KMS-11 (cell line): ENCODE measurements at regions not wholly inside any gene's neighbourhood (a gene's known extent, or its start where the extent isn't known, plus 50 kb on each side); places are given as distances from the start of the nearest gene placed in this dataset.
"Not testable (repeated sequence)": the region's sequence is repeated elsewhere in the genome, so short reads cannot be mapped to it uniquely, and the experiment has no call there.

Experiments used
- H2AFZ ChIP-seq: fragments of 200-600 bp; sonication (generic); 2 replicates; pipeline ENCODE4 v1.6.1; 2016; ENCODE audit warnings: antibody characterized with exemption, mixed run types, low read depth
- H3K27ac ChIP-seq: fragments of 200-600 bp; sonication (generic); 2 replicates; pipeline ENCODE4 v1.6.1; 2016; ENCODE audit warnings: mild to moderate bottlenecking, mixed run types
- H3K27me3 ChIP-seq: fragments of 200-600 bp; sonication (generic); 2 replicates; pipeline ENCODE4 v1.6.1; 2017; ENCODE audit warnings: mild to moderate bottlenecking, low read depth, mixed run types, moderate library complexity; ENCODE audit not compliant: insufficient read depth
- H3K36me3 ChIP-seq: fragments of 200-600 bp; sonication (generic); 2 replicates; pipeline ENCODE4 v1.6.1; 2017; ENCODE audit warnings: mild to moderate bottlenecking, mixed run types; ENCODE audit not compliant: insufficient read depth
- H3K4me1 ChIP-seq: fragments of 200-600 bp; sonication (generic); 2 replicates; pipeline ENCODE4 v1.6.1; 2016; ENCODE audit warnings: mild to moderate bottlenecking, low read depth, mixed run types; ENCODE audit not compliant: poor library complexity, severe bottlenecking
- H3K4me2 ChIP-seq: fragments of 200-600 bp; sonication (generic); 2 replicates; pipeline ENCODE4 v1.7.0; 2016; ENCODE audit warnings: mild to moderate bottlenecking, mixed run types
- H3K4me3 ChIP-seq: fragments of 200-600 bp; sonication (generic); IDR thresholded peaks from 2 replicates; pipeline ENCODE4 v1.6.1; 2017; ENCODE audit warnings: low read depth, low read length, mixed read lengths; ENCODE audit not compliant: insufficient read depth
- H3K79me2 ChIP-seq: fragments of 200-600 bp; sonication (generic); 2 replicates; pipeline ENCODE4 v1.6.1; 2016; ENCODE audit warnings: low read depth, mixed run types; ENCODE audit not compliant: insufficient read depth
- H3K9ac ChIP-seq: fragments of 200-600 bp; sonication (generic); 2 replicates; pipeline ENCODE4 v1.6.1; 2016; ENCODE audit warnings: mild to moderate bottlenecking, mixed run types
- H4K20me1 ChIP-seq: fragments of 200-600 bp; sonication (generic); 2 replicates; pipeline ENCODE4 v1.6.1; 2016; ENCODE audit warnings: mild to moderate bottlenecking, mixed run types; ENCODE audit not compliant: insufficient read depth
- CTCF ChIP-seq: fragments of 200-600 bp; sonication (generic); conservative IDR thresholded peaks from 2 replicates; pipeline ENCODE4 v1.6.1; 2017; ENCODE audit warnings: low read depth, mild to moderate bottlenecking, antibody characterized with exemption, low read length, moderate library complexity, mixed read lengths

GRCh38 chr15:20286559-20286958 lies 255.0 kb downstream of the GOLGA6L6 start:
- not testable (repeated sequence) for H3K4me2 ChIP-seq, H3K36me3 ChIP-seq, H3K4me3 ChIP-seq, H3K79me2 ChIP-seq, H3K9ac ChIP-seq, H3K27me3 ChIP-seq, H3K4me1 ChIP-seq, H2AFZ ChIP-seq, H3K27ac ChIP-seq, H4K20me1 ChIP-seq

DNA sequence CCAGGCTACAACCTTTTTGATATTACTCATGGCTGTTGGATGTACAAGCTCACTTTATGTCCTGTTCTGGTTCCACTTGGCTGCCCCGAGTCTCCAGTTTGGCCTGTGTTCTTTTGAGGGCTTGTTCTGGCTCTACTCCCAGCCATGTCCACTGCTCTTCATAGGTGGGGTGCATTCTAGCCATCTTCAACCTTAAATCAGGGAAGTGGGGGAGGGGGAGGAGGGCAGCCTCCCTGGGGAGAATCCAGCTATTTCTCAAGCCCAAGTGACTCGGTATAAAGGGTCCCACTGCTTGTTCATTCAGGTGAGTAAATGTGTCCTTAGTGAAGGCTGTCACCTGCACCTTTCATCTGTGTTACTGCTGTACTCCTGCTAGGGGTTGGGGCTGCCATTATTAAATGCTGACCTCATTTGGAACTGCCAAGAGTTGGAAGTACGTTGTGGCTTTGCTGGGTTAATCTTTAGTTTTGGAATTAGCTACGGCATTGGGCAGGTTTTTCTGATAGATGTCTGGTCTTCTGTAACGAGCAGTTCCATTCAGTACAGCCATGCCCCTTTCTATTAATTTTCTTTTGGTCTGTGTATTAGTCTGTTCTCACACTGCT lies 255.8 kb downstream of the GOLGA6L6 start:
- not testable (repeated sequence) for H3K79me2 ChIP-seq, H3K4me3 ChIP-seq, H2AFZ ChIP-seq, H4K20me1 ChIP-seq, H3K4me1 ChIP-seq, H3K4me2 ChIP-seq, H3K27ac ChIP-seq, H3K9ac ChIP-seq, H3K27me3 ChIP-seq, H3K36me3 ChIP-seq

- H3K4me1 ChIP-seq, H4K20me1 ChIP-seq, H3K27ac ChIP-seq, H3K4me3 ChIP-seq, H3K9ac ChIP-seq, H3K36me3 ChIP-seq, H2AFZ ChIP-seq, H3K27me3 ChIP-seq, H3K4me2 ChIP-seq, H3K79me2 ChIP-seq: not testable (repeated sequence)
Observed at GRCh38 chr15:20284891-20285535, 256.6 kb downstream of the GOLGA6L6 start.

DNA sequence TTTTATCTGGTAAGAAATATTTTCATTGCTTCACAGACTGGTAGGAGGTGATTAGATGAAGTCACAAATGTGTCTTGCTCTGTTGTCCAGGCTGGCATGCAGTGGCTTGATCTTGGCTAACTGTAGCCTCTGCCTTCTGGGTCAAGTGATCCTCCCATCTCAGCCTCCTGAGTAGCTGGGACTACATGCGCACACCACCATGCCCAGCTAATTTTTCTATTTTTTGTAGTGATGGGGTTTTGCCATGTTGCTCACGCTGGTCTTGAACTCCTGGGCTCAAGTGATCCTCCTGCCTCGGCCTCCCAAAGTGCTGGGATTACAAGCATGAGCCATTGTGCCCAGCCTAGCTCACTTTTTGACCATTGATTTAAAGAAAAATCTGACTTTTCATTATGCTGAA lies 257.9 kb downstream of the GOLGA6L6 start:
- H3K27me3 ChIP-seq, H3K27ac ChIP-seq, H3K79me2 ChIP-seq, H3K4me2 ChIP-seq, H3K36me3 ChIP-seq, H3K4me1 ChIP-seq, H2AFZ ChIP-seq, H4K20me1 ChIP-seq, H3K9ac ChIP-seq, H3K4me3 ChIP-seq: not testable (repeated sequence)

- not testable (repeated sequence) for H3K36me3 ChIP-seq, H3K4me3 ChIP-seq, H3K27ac ChIP-seq, H3K4me1 ChIP-seq, H3K9ac ChIP-seq, H3K4me2 ChIP-seq, H2AFZ ChIP-seq, H3K79me2 ChIP-seq, H4K20me1 ChIP-seq, H3K27me3 ChIP-seq
Observed at GRCh38 chr15:20282491-20282943, 259.1 kb downstream of the GOLGA6L6 start.

DNA sequence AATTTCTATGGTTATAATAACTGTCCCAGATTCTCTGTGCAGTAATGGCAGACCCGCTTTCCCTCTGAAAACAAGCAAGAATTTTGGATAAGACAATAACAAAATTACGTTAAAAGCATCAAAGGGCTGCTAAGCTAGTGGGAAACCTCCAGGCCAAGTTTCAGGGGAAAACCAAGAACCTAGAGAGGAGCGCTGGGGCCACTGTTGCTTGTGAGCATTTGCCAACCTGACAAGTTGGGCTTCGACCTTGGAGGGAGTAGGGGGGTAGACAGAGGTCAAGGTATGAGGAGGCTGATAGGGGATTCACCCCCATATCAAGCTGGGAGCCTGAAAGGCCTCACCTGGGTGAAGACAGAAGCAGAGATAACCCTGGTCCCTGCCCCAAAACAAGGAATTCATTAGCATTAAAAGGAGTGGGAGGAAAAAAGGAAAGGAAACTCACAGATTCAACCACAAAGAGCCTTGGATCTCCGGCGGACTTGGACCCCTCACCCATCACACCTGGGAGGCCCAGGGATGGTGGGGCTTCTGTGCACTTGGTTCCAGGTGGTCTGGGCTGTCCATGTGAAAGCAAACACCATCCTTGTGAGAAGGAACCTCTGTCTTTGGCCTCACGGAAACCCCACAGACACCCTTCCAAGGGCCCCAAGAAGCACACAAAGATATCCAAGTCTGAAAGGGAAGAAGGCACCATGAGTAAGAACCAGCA lies 259.9 kb downstream of the GOLGA6L6 start:
- H3K27ac ChIP-seq, H3K79me2 ChIP-seq, H4K20me1 ChIP-seq, H3K4me2 ChIP-seq, H3K27me3 ChIP-seq, H3K4me3 ChIP-seq, H3K4me1 ChIP-seq, H2AFZ ChIP-seq, H3K9ac ChIP-seq, H3K36me3 ChIP-seq: not testable (repeated sequence)

DNA sequence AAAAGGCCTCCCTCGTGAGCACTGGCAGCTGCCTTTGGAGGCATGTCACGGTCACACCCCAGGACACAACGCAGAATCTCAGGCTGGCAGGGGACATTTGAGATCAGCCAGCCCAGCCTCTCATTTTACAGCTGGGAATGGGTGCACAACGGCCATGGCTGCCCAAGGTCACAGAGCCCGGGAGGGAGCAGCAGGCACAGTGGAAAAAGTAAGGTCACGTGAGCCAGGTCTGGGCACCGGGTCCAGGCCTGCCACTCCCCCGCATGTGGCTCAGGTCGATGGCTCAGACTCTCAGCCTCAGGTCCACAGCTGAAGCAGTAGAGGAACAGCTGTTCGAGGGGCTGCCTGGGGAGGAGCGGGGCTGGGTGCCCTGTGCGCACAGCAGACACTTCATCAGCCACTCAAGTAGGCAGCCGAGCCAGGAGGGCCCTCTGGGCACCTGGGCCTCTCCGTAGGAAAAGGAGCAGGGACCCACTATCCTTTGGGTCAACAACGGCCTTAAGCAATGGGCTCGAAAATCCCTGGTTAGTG lies 260.6 kb downstream of the GOLGA6L6 start:
- TF ChIP-seq CTCF, result no peak
- Histone ChIP-seq H3K4me3 (no peak overlapping the region), H4K20me1 (no peaks in the 10 kb centered on the region), H3K27me3 (no peaks in the 10 kb centered on the region), H3K4me1 (no peaks in the 10 kb centered on the region), H3K27ac (no peak overlapping the region), H3K4me2 (no peak overlapping the region), H3K79me2 (no peaks in the 10 kb centered on the region), H3K36me3 (no peaks in the 10 kb centered on the region), H3K9ac (no peak overlapping the region), H2AFZ (no peak overlapping the region)

- H3K27ac ChIP-seq, H3K79me2 ChIP-seq, H2AFZ ChIP-seq, H3K36me3 ChIP-seq, H4K20me1 ChIP-seq, H3K4me2 ChIP-seq, H3K4me1 ChIP-seq, H3K27me3 ChIP-seq, H3K9ac ChIP-seq, H3K4me3 ChIP-seq: not testable (repeated sequence)
Observed at GRCh38 chr15:20280141-20280932, 261.3 kb downstream of the GOLGA6L6 start.

DNA sequence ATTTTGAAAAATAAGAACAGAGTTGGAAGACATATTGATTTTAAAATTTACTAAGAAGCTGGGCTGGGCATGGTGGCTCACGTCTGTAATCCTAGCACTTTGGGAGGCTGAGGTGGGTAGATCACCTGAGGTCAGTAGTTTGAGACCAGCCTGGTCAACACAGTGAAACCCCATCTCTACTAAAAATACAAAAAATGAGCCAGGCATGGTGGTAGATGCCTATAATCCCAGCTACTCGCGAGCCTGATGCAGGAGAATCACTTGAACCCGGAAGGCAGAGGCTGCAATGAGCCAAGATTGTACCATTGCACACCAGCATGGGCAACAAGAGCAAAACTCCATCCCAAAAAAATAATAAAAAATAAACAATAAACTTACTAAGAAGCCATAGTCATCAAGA lies 262.5 kb downstream of the GOLGA6L6 start:
- H3K27ac ChIP-seq, H3K4me3 ChIP-seq, H3K9ac ChIP-seq, H3K4me1 ChIP-seq, H4K20me1 ChIP-seq, H3K79me2 ChIP-seq, H3K27me3 ChIP-seq, H3K4me2 ChIP-seq, H2AFZ ChIP-seq, H3K36me3 ChIP-seq: not testable (repeated sequence)
